ENCODE measurements at regions not wholly inside any gene's neighbourhood (a gene's known extent, or its start where the extent isn't known, plus 50 kb on each side); places are given as distances from the start of the nearest gene placed in this dataset.
"Not testable (repeated sequence)": the region's sequence is repeated elsewhere in the genome, so short reads cannot be mapped to it uniquely, and the experiment has no call there.

DNA sequence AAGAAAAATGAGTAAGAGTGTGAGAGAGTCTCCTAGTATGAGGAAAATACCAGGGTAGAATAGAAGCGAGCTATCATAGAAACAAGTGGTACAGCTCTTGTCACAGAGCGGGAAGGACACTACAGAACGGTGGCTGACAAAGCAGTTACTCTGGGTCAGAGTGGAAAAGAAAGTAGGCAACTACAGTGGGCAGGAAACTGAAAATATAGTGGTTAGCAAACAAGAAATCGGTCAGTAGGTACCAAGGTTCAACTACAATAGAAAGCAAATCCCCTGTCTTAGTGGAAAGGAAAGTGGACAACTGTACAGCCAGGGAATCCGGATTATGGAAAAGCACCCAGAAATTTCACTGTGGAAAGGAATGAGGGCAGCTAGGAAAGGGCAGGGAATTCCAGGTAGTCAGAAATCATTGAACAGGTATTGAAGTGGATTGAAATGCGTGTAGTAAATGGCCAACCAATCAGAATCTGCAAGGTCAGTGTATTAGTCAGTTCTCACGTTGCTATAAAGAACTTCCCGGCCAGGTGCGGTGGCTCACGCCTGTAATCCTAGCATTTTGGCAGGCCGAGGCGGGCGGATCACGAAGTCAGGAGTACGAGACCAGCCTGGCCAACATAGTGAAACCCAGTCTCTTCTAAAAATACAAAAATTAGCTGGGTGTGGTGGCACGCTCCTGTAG, 219.6 kb upstream of the DIAPH2 start:
- POLR2A ChIA-PET (ENCODE audit: low non-redundant PET), result no interaction called here
- DNase-seq (ENCODE audit: low spot score), result no peak
- TF ChIP-seq, protein P1, sequence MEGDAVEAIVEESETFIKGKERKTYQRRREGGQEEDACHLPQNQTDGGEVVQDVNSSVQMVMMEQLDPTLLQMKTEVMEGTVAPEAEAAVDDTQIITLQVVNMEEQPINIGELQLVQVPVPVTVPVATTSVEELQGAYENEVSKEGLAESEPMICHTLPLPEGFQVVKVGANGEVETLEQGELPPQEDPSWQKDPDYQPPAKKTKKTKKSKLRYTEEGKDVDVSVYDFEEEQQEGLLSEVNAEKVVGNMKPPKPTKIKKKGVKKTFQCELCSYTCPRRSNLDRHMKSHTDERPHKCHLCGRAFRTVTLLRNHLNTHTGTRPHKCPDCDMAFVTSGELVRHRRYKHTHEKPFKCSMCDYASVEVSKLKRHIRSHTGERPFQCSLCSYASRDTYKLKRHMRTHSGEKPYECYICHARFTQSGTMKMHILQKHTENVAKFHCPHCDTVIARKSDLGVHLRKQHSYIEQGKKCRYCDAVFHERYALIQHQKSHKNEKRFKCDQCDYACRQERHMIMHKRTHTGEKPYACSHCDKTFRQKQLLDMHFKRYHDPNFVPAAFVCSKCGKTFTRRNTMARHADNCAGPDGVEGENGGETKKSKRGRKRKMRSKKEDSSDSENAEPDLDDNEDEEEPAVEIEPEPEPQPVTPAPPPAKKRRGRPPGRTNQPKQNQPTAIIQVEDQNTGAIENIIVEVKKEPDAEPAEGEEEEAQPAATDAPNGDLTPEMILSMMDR (conservative IDR thresholded peaks at IDR 0.05; ENCODE audit: low read depth), result no peak
- CTCF ChIA-PET, result no interaction called here
- no peak overlapping the region for H3K27ac ChIP-seq

GRCh38 chrX:96474029-96474740, 210.5 kb upstream of the DIAPH2 start:
- DNase-seq (ENCODE audit: low spot score), result no peak
- no peak overlapping the region for H3K27ac ChIP-seq
- CTCF ChIA-PET, result no interaction called here
- TF ChIP-seq, protein P1 (conservative IDR thresholded peaks at IDR 0.05; ENCODE audit: low read depth), result no peak
- POLR2A ChIA-PET (ENCODE audit: low non-redundant PET), result no interaction called here

GRCh38 chrX:96474741-96475125, 209.9 kb upstream of the DIAPH2 start:
- ChIA-PET POLR2A (ENCODE audit: low non-redundant PET) (no interaction called here), CTCF (no interaction called here)
- TF ChIP-seq, protein P1 (conservative IDR thresholded peaks at IDR 0.05; ENCODE audit: low read depth), result no peak
- no peak for DNase-seq (ENCODE audit: low spot score)
- no peak overlapping the region for H3K27ac ChIP-seq

DNA sequence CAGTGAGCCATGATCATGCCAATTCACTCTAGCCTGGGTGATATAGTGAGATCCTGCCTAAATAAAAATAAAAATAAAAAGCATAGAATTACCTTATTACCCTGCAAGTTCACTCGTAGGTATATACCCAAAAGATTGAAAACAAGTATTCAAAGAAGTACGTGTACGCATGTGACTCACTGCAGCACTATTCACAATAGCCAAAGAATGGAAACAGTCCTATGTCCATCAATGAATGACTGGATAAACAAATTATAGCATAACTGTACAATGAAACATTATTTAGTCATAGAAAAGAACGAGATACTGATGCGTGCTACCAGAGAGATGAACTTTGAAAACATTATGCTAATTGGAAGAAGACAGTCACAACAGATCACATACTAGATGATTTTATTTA, 204.6 kb upstream of the DIAPH2 start:
- TF ChIP-seq, protein P1 (conservative IDR thresholded peaks at IDR 0.05; ENCODE audit: low read depth), result no peak
- ChIA-PET CTCF (no interaction called here), POLR2A (ENCODE audit: low non-redundant PET) (no interaction called here)
- no peak for DNase-seq (ENCODE audit: low spot score)
- H3K27ac ChIP-seq, result no peak overlapping the region

DNA sequence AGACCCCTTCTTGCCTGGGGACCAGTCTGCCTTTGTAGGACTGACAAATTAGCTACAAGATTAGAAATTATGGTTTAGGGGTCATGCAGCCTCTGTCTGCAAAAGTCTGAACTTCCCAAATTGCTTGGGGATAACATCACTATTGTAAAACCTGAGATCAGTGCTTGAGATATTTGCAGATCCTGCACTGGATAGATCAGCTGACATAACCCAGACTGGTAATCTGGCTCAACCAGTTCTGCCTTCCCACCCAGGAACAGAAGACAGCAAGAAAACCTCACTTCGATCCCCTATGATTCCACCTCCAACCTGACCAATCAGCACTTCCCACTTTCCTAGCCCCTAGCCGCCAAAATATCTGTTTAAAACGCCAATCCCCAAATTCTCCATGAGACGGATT, 202.8 kb upstream of the DIAPH2 start:
- DNase-seq (ENCODE audit: low spot score), result no peak
- TF ChIP-seq, protein P1 (conservative IDR thresholded peaks at IDR 0.05; ENCODE audit: low read depth), result no peak
- CTCF ChIA-PET, result no interaction called here
- POLR2A ChIA-PET (ENCODE audit: low non-redundant PET), result no interaction called here
- H3K27ac ChIP-seq, result no peak overlapping the region

- no peak for DNase-seq (ENCODE audit: low spot score)
- POLR2A ChIA-PET (ENCODE audit: low non-redundant PET), result no interaction called here
- TF ChIP-seq, protein P1 (conservative IDR thresholded peaks at IDR 0.05; ENCODE audit: low read depth), result no peak
- CTCF ChIA-PET, result no interaction called here
- H3K27ac ChIP-seq, result no peak overlapping the region
Measured at GRCh38 chrX:96483647-96484160, 200.9 kb upstream of the DIAPH2 start.

DNA sequence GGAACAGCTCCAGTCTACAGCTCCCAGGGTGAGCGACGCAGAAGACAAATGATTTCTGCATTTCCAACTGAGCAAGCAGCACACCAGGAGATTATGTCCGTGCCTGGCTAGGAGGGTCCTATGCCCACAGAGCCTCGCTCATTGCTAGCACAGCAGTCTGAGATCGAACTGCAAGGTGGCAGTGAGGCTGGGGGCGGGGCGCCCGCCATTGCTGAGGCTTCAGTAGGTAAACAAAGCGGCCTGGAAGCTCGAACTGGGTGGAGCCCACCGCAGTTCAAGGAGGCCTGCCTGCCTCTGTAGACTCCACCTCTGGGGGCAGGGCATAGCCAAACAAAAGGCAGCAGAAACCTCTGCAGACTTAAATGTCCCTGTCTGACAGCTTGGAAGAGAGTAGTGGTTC, 198.0 kb upstream of the DIAPH2 start:
- POLR2A ChIA-PET (ENCODE audit: low non-redundant PET); H3K27ac ChIP-seq; CTCF ChIA-PET; DNase-seq (ENCODE audit: low spot score): not testable (repeated sequence)
